GM18505 (cell line): ENCODE measurements at regions not wholly inside any gene's neighbourhood (a gene's known extent, or its start where the extent isn't known, plus 50 kb on each side); places are given as distances from the start of the nearest gene placed in this dataset.

Experiments used
- ATAC-seq: cut with Tn5 transposase; IDR thresholded peaks from one replicate; pipeline ENCODE4 v1.9.1; 2021; ENCODE audit not compliant: unreplicated experiment
- POLR2A ChIP-seq: IDR thresholded peaks from 4 replicates; pipeline ENCODE4 v1.6.1; 2011; ENCODE audit warnings: borderline replicate concordance; ENCODE audit not compliant: insufficient read depth, insufficient read length; ENCODE audit errors: extremely low read depth

DNA sequence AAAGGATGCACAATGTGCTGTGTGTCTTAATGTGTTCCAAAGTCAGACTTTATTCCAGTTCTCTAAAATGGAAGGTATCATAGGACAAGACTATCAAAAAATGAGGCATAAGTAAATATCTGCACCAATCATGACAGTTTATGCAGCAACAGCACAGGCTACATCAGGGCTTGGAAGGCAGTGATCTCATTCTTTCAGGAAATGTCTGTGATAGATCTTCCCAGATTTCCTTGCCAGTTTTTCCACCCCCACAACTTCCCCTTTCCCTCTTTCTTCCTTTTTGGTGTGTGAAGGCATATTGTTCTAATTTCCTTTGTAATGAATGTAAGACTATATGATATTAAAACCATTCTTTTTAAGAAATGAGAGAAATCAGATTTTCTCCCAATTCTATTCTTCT is 326.7 kb downstream of the ATP23 start:
- ATAC-seq: no peak
- TF ChIP-seq POLR2A: no peak

DNA sequence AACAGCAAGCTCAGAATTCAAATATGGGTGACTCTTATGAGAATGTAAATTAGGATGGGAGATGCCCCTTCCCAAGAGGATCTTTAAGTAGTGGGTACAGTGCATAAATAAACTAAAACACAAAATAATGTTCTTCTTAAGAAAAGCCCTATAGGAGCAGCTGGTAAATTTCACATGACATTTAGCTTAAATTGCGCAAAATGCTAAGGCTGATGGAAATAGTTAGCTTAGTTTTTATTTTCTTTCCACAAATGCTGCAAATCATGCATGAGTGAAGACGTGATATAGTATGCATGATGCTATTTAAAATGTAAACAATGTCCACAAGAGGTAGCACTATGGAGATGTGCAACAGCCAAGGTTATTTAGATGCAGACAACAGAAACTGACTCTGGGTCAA is 328.1 kb downstream of the ATP23 start:
- no peak for ATAC-seq
- no peak for TF ChIP-seq POLR2A

DNA sequence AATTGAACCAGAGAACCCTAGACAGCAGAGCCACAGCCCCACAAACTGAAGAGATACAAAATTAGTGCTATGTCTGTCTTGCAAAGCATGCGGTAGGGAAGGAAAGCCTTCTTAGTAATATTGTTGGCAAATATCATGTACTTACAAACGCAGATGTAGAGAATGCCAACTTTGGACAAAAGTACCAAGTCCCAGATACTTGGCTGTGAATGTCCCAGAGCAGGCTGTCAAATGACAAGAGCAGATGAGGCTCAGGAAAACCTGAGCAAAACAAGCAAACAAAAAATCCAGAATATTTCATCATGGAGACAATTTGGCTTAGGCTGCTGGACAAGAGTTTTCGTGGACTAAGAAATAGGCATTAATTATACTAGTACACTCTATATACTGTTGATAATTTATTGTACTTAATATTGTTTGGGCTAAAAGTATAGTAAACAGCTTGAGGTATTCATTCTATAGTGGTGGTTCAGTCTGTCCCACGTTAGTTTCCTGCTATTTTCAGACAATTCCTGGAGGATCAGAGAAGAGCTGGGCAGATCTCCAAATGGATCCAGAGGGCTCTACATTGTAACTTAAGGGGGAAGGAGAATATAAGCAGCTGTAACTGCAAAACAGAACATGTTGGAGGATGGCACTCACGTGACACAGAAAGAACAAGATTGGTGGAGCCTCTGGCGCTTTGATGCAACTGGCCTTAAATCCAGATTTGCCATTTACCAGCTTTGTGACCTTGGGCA is 329.8 kb downstream of the ATP23 start:
- TF ChIP-seq POLR2A: no peak

DNA sequence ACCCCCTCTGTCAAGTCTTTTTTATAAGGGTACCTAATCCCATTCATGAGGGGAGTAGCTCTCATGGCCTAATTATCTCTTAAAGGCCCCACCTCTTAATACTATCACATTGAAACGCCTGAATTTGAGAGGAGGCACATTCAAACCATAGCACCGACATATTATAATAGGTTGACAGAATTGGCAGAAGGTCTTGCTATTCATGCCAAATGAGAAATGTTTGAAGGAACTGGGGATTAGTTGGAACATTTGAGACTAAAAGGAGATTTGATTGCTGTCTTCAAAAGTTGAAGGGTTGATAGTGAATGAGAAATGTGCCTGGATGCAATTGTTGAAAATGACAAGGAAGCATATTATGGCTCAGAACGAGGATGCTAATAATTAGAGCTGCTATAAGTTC is 331.1 kb downstream of the ATP23 start:
- ATAC-seq: no peak
- TF ChIP-seq POLR2A: no peak

More for the DNA sequence above, 329.8 kb downstream of the ATP23 start:
- no peak for ATAC-seq

DNA sequence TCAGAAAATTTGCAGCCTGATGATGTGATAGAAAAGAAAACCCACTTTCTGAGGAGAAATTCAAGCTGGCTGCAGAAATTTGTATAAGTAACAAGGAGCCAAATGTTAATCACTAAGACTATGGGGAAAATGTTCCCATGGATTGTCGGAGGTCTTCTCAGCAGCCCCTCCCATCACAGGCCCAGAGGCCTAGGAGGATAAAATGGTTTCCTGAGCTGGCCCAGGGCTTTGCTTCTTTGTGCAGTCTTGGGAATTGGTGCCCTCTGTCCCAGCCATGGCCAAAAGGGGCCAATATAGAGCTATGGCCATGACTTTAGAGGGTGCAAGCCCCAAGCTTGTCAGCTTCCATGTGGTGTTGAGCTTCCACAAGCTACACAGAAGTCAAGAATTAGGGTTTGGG is 335.9 kb downstream of the ATP23 start:
- ATAC-seq: no peak
- TF ChIP-seq POLR2A: no peak

DNA sequence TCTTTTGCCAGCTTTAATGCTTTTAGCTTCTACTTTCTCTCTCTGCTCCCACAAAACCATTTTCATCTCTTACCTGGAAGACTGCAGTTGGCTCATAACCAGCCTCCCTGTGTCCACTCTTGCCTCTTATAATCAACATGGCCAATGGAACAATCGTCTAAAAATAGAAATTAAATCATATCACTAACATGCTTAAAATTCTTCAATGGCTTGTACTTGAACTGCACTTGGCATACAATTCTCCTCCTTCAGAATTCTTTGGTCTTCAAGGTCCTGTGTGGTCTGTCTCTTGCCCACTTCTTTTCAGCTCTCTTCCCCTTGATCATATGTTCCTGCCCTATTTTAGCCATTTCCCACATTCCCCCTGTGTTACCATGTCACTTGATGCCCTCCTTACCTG is 342.2 kb downstream of the ATP23 start:
- TF ChIP-seq POLR2A: no peak
- ATAC-seq: no peak

DNA sequence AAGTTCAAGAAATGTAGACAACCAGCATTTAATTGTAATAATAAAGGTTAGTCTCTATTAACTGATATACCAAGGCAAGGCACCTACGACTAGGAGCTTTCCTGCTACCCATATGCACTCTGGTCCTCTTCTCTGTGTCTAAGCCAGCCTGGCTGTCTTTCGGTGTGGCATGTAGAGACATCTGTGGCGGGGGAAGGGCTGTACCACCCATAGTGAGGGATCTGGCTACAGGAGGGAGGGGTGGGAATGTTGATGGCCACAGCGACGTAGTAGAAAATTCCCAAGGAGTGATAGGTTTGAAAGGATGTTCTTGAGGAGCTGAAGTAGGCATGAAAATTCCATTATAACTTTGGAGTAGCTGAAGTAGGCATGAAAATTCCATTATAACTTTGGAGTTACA is 344.2 kb downstream of the ATP23 start:
- ATAC-seq: no peak
- TF ChIP-seq POLR2A: no peak

DNA sequence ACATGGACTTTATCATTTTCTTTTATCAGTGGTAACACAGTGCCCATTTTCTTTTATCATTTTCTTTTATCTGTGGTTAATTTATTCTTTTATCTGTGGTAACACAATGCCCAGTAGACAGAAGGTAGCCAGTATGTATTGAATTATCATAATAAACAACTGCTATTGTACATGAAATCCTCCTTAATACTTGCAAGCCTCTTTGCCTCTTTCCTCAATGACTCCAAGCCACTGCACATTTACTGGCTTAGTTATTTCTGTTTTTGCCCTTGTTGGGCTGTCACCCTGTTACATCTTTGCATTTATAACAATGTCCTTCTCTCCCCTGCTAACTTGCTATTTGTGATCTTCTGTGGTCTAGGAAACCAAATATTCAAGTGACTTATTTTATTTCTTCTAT is 345.0 kb downstream of the ATP23 start:
- no peak for ATAC-seq
- TF ChIP-seq POLR2A: no peak

DNA sequence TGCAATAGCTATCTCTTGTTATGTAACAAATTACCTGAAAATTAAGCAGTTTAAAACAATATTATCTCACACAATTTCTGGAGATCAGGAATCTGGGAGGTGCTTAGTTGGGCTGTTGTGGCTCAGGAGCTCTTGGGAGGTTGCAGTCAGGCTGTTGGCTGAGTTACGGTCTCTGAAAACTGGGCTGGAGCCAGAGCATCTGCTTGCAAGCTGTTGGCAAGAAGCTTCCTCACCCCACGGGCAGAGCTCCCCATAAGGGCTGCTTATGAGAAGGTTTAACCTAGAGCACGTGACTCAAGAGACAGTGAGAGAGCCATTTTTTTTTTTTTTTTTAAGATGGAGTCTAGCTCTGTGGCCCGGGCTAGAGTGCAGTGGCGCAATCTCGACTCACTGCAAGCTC is 346.8 kb downstream of the ATP23 start:
- TF ChIP-seq POLR2A: no peak
- no peak for ATAC-seq

DNA sequence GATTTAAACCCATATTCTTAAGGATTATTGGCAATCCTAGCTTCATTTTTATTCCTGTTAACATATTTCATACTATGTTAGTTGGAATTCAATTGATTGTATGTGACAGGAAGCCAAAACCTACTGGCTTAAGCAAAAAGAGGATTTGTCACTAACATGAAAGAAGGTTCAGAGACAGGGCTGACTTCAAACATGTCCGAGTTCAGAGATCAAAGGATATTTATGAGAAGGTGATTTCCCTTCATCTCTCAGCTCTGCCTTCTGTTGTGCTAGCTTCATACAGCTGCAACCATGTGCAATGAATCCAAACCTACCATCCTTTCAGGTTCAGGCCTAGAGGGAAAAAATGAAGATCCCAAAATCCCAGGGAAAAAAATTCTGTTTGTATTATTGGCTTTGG is 349.7 kb downstream of the ATP23 start:
- no peak for TF ChIP-seq POLR2A
- peak; percentile 73 for ATAC-seq

DNA sequence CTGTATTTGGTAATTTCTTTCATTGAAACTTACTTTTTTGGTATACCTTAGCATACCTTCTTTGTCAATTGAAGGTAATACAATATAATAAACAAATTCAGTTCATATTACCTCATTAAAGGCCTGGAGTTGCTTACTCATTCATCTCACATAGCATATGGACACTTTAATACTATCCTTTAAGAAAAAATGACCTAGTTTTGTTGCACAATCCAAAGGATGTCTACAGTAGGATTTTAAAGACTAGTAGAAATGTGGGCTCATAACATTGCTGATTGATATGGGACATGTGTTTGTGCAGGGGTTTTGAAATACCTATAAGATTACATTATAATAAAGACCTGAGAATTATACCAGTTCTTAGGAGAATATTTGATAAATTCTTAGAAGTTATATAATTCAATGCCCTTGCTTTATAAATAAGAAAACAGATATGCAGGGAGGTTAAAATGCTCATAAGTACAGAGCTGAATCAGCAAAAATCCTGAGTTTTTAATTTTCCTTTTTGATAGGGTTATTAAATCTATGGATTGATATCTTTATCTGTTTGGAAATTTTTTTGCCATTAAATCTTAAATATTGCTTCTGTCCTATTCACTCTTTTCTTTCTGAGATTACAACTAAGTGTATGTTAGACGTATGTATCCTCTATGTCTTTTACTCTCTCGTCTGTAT is 352.1 kb downstream of the ATP23 start:
- no peak for ATAC-seq

DNA sequence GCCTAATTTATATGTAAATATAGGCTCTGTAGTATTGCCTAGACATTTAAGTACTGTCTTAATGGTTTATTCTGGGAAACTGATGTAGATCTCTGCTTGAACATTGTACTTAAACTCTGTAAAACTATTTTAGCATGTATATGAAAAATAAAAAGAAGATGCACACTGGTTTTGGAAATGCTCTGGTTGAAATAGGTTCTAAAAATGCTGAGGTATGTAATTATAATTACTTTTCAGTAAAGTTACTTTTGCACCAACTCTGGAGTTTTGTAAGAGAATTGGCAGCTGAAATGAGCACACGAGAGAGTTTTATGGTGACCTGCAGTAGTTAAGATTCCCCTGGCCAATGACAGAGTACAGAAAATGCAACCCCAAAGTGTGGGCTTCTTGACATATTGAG is 353.9 kb downstream of the ATP23 start:
- ATAC-seq: no peak
- TF ChIP-seq POLR2A: no peak

More for the DNA sequence above, 352.1 kb downstream of the ATP23 start:
- TF ChIP-seq POLR2A: no peak

DNA sequence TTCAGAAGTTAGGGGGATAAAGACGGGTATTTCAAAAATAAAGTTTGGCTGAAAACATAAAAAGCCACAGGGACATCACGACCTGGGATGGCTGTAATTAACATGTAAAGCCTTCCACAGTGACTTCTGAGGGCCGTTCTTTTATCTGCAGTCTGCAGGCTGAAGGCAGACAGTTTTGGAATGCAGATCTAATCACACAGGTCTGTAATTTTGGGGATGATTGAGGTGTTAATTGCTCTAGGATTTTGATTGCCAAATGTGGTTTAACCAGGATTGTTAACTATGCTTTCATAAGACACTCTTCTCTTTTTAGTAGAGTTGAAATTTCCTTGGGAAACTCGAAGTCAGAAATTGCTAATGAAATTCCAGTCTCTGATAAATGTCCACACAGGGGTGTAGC is 355.5 kb downstream of the ATP23 start:
- ATAC-seq: no peak
- no peak for TF ChIP-seq POLR2A

DNA sequence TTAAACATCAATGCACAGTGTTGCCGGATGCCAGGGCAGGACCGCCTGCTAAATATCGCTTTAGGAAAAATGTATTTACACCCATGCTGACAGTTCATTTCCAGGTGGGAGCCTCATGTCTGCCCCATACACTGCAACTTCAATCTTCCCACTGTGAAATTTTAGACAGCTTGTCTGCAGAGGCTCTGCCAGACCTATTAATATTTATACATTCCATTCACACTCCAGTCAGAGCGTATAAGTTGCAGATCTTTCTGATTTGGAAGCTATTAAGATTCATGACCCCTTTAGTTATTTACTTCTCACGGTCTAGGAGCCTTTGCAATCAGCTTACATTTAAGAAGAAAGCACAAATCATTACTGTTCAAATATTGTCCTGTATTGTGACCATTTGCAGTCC is 357.4 kb downstream of the ATP23 start:
- no peak for ATAC-seq
- TF ChIP-seq POLR2A: no peak
